HG02763 (cell line): ENCODE measurements at regions not wholly inside any gene's neighbourhood (a gene's known extent, or its start where the extent isn't known, plus 50 kb on each side); places are given as distances from the start of the nearest gene placed in this dataset.

Source experiments
- ATAC-seq: cut with Tn5 transposase; IDR thresholded peaks from one replicate; pipeline ENCODE4 v1.9.1; 2021; ENCODE audit warnings: mild to moderate bottlenecking, moderate library complexity; ENCODE audit not compliant: unreplicated experiment

DNA sequence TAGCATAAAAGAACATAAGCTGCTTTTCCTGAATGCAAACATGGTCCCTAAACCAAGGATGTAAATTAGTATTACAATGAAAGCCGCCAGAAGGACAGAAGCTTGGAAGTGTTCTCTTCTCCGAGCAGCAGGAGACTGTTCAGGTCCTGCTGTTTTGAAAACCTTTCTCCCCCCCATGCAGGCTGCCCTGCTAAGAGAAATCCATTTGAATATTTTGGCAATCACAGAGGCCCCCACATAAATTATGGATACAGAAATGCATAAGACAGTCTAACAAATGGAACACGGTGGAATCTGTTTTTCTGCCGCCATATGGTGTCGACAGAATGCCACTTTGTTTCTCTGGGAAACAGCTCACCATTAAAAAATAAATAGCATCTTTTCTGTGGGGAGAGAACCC is 600.4 kb upstream of the KLHL29 start:
- ATAC-seq = no peak

DNA sequence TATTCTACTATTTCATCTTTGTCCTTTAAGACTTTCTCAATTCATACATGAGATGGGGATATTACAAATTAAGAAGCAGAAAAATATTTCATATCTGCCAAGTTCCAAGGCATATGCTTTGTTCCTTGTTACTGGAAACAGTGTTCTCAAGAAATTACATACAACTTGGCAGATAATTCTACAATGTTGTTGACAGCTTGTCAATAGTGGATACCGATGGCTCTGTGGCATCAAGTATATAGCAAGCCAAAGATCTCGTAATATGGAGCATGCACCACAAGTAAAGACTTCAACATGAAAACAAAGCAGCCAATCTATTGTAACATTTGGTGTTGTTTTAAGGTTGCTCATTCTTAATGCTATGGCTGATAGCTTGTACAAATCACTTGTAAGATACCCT is 598.2 kb upstream of the KLHL29 start:
- no peak for ATAC-seq

DNA sequence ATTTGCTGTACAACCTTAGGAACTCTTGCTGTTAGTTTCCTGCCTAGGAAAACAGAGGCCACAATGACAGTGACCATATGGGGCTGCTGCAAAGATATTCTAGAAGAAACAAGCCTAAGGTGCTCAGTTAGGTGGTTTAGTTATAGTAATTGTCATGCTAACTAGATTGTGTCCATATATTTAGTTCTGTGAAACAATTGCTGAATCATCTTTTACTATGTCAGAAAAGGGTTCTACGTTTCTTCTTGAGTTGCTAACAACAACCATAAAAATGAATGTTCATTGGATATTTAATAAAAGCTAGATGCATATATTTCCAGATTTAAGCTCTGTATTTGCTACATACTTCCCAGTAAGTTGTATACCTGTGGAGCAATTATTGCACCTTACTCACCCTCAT is 597.2 kb upstream of the KLHL29 start:
- ATAC-seq = no peak

DNA sequence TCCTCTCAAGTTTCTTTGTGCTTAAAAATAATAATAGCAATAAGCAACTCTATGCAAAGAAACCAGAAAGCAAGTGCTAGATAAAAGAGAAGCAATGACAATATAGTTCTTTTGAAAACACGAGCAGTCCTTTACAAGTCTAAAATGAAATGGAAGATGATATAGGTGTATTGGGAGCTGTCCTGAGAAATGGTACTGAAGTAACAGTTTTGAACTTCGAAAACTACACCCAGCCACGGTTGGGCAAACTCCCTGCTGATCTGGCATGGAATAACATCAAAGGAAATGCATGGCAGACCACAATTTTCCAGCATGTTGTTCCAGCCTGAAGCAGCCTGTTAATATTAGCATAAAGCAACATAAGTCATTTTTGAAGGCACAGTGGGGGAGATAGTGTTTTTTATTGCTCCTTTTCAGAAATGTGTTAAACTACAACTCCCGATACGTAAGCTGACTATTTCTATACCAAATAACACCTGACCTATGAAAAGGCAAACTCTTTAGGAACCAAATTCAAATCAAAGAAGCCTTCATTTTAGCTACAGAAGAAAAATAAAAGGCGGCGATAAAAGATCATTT is 596.1 kb upstream of the KLHL29 start:
- ATAC-seq = no peak

DNA sequence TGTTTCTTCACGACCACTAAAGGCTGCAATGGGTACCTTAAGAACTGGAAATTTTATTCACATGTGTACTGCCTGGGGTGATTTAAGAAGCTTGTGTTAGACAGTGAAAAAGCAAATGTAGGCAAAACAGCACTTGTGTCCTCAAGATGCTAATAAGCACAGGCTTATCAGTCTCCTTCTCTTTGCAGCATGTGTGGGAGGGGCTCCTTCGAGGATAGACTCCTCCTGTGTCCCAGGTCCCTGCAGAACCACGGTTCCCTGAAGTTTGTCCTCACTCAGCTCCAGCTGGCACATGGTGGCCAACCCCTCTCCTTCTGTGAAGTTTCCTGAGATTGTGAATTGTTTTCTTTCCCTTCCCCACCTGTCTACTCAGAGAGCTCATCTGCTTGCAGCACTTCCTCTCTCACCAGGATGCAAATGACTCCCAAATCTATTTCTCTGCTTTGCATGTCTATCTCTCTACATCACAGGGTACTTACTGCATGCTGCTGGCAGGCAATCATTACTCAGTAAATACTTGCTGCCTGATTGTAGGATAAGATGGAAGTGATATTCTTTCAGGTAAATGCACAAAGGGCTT is 589.6 kb upstream of the KLHL29 start:
- no peak for ATAC-seq

DNA sequence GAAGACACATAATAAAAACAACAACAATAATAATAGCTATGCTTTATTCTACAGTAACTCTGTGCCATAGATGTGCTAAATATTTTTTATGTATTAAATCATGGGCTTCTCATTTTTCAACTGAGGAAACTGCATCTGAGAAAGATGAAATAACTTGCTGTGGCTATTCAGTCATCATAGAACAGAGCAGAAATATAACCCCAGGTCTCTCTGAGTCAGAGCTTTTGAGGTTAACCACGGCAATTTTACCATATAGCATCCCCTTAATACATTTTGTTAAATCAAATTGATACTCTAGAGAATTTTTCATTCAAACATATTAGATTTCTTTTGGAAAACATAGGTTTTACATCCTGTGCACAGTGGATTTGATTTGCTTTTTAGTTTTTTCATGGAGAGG is 586.6 kb upstream of the KLHL29 start:
- ATAC-seq = no peak

DNA sequence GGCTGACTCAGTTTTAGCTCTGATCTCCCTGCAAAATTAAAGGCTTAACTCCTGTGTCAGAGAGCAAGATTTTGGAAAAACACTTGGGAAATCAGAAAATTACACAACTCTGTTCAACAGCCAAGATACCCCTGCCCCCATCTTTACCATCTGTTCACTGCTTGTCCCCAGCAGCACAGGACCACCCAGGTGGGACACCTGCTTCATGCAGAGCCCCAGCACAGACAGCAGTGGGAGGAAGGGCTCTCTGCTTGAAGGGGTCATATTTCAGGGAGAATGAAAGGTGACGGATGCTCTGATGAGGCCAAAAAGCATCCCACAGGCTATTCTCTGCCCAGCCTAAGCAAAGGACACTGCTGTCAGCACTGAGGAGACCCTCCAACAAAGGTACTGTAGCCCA is 584.6 kb upstream of the KLHL29 start:
- ATAC-seq = no peak

DNA sequence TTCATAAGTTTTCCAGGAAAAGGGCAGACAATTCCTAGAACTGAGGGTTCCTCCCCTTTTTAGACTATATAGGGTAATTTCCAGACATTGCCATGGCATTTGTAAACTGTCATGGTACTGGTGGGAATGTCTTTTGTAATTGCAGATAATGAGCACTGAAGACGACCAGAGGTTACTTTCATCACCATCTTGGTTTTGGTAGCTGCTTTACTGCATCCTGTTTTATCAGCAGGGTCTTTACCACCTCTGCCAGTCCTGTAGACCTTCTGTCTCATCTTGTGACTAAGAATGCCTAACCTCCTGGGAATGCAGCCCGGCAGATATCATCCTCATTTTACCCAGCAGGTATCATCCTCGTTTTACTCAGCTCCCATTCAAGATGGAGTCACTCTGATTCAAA is 583.9 kb upstream of the KLHL29 start:
- ATAC-seq = no peak

DNA sequence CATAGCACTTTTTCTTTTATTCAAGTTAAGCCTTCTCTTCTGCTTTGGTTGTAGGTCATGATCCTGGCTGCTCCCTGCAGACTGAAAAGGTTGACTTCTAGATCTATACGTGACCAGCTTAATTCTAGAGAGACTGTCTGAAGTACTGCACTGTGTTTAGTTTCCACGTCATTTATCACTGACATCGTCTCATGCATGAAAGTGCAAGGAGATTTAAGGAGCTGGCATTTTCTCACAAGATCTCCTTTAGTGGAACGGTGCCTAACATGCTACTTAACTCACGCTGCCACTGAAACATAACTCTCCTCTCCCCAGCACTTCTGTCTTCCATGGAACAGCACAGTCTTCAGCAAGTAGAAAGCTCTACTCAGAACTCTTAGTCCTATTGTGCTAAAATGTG is 583.0 kb upstream of the KLHL29 start:
- no peak for ATAC-seq

DNA sequence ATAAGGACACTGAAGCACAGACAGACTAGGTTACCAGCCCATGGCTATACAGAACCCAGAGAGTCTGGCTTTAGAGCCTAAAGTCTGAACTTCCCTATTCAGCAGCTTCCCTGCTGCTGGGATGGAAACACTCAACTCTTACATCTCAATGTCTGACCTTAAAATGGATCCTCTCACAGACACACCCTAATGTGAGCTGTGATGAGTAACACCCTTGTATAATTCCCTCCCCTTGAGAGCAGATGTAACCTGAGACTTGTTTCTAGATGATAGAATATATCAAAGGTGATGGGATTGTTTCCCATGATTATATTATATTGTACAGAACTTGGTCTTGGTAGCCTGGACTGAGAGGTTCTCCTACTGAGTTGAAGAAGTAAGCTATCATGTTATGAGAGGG is 577.1 kb upstream of the KLHL29 start:
- no peak for ATAC-seq

DNA sequence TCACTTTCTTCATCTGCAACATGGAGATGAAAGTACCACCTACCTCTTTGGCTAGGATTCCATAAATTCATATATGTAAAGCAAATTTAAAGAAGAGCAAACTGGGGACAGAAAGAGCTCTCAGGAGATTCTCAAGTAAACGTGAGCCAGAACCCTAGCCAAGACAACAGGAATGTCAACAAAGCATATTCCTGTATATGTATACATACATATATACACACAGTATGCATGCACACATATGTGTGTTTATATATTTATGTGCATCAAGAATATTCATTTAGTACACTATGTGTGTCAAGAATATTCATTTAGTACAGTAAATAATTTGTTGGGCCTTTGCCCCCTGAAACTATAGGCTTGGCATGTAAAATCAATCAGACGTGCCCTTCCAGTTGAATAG is 574.4 kb upstream of the KLHL29 start:
- ATAC-seq = no peak

DNA sequence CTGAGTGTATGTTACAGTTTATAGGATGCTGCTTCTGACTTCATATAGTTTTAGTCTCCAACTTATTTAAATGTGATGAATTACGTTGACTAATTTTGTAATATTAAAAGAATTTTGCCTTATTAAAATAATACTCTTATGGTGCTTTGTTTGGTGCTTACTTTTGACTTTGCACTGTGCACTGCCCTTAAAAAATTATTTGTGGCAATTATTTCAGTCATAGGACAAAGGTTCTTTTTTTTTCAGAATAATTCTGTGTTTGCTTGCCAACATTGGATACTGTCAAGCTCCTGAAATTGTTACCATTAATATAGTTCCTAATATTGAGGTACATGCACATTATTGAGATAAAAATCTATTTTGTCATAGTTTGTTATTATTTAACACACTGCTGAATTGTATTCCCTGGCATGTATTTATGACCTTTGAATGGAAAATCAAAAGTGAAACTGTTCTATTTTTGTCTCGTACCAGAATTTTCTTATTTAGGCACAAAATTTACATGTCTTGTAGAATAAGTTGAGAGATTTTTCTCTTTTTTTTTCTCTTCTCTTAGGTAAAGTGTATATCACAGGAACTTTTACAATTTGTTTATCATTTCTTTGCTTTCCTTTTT is 572.8 kb upstream of the KLHL29 start:
- no peak for ATAC-seq

DNA sequence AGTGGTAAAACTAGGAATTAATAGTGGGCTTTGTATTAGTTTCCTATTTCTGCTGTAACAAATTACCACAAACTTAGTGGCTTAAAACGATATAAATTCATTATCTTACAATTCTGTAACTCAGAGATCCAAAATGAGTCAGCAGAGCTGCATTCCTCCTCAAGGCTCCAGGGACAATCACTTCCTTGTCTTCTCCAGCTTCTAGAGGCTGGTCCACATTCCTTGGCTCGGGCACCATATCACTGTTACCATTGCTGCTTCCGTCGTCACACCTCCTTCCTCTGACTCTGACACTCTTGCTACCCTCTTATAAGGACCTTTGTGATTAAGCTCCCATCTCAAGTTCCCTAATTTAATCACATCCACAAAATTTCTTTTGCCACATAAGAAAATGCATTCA is 567.8 kb upstream of the KLHL29 start:
- ATAC-seq = no peak

DNA sequence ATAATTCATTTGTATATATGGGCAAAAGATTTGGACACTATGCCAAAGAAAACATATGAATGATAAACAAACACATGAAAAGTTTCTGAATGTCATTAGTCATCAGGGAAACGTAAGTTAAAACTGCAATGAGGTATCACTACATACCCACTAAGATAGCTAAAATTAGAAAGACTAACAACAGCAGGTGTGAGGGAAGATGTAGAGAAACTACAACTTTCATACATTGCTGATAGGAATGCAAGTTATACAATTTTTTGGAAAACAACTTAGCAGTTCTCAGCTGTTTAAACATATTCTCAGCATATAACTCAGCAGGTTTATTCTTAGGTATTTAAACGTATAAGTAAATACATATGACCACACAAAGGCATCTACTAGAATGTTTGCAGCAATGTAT is 563.5 kb upstream of the KLHL29 start:
- no peak for ATAC-seq

DNA sequence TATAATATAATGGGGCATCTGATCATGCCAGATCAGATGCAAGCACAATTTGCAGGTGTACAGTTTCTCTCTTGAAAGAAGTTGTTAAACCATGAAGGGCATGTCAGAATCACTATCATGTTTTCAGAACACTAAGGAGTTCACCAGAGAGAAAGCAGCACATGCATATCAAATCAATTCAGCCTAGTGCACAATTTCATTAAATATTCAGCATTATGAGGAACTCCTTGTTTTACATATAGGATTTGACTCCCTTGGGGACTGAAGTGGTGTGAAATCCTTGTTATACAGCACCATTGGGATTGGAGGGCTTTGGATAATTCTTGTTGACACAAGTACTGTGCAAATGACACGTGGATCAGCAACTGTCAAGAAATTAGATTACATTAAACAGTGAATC is 562.1 kb upstream of the KLHL29 start:
- no peak for ATAC-seq

DNA sequence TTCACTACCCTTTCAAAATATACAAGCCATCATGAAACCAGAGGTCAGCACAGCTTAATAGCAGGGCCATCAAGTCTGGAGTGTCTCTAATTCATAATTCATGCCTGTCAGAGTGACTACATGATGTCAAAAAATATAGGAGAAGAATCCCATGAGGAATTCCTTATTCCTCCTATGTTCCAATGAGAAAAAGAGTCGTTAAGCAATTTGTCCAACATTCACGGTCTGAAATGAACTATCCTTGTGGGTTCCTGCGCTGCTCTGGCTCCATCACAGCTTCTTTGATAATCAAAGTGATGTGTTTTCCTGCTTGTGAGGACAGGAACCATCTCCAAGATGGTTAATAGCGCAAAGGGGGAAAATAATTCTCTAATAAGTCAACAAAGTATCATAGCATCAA is 560.4 kb upstream of the KLHL29 start:
- ATAC-seq = no peak

DNA sequence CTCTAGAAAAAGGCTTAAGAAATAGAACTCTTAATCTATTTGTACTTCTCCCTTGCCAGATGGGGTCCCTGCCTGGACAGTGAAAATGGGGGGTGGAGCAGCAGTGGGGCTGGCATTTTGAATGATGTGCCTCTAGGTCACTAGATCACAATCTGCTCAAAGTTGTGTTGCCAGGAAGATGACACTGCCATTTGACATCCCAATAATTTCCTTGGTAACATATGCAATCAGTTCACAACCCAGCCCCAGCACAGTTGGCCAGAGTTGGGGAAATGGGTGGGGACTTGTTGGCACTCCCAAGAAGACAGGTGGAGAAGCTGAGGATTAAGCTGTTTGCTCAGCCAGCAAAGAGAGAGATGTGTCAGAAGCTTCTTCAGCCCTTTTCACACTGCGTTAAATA is 558.3 kb upstream of the KLHL29 start:
- ATAC-seq = no peak

DNA sequence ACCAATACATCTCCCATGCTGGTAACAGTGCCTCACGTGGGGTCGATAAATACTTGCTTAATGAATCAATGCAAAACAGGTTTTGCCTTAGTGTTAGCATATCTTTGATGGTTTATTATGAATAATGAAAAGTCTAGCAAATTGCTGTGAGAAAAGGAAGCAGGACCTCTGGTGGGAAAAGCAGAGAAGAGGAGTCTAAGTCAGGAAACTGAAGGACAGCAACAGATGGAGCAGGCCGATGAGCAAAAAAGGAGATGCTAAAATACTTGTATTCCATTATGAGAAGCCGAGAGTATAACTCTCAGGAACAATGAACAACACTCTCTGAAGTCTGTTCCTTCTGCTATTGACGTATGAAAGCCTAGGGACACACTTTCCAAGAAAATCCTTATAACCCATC is 555.2 kb upstream of the KLHL29 start:
- ATAC-seq = no peak

DNA sequence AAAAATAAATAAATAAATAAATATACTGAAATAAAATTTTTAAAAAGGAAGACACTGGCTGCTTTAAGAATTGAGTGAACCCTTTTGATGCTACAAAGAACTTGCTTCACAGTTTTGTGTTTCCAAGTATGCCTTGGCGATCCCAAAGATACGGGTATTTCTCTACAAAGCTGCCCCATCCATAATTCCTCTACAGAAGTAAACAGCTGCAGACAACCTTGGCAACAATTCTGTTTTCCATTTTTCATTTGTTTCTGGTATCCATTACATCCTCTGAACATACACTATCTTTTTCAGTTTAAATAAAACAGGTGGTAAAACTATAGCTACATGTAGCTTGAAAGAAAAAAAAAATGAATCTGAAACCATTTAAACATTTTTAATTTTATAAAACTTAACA is 552.8 kb upstream of the KLHL29 start:
- ATAC-seq = no peak

DNA sequence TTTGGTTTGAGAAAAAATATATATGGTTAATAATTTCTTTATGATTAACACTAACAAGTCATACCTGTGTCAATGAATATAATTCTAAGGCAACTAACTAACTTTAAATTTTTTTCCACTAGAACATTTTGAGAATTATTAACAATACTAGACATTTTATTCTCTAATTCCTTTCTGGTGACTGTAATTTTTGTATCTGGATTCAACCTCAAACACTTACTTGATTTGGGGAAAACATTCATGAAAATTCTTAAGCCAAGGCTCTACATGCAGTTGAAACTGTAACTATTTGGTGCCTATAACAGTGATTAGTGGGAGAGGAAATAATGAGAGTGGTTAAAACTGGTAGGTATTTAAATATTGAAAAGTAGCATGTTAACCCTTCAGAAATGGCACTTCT is 546.5 kb upstream of the KLHL29 start:
- ATAC-seq = no peak

DNA sequence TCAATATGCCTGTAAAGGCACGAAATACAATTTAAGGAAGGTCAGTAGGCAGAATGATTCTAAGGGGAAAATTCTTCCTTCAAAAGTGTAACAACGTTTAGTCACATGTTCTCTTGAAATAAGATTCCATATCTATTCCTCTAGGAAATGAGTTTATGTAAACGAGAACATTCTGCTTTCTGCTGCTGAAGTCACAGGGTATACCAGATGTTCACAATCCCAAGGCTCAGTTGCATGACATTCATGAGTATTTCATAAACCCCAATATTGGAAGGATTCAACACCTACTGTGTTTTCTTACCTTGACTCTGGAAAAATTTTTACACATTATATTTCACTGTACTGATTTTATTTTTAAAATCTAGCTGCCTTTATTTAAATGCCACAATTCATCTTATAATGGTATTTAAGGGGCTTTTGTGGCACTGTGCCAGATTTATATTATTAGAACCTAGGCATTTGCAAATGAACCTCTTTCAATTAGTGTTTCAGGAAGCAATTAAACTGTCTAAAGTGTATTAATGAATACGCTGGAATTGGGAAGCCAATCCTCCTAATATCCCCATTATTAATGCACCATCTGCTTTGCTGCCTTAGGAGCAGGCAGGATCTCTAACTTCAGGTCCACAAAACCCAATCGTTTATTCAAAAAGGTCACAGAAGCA is 542.6 kb upstream of the KLHL29 start:
- no peak for ATAC-seq

DNA sequence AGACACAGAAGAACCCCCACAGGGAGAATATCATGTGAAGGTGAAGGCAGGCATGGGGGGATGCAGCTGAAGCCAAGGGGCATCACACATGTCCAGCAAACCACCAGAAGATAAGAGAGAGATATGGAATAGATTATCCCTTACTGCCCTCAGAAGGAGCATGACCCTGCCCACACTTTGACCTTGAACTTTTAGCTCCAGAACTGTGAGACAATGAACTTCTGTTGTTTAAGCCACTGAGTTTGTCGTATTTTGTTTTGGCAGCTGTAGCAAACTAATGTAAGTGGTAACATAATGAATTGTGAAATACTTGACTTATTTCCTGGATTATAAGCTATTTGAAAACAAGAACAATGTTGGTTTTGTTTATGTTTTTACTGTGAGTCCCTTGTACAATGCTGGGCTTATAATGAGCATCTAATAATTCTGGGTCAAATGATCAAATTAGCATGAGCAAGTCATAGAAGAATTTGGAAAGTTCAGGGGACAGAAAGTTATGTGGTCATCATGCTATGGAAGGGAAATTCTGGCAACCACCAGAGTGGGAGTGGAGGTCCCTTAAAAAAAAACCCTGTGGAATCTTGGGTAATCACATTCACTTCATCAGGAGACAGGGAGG is 541.0 kb upstream of the KLHL29 start:
- no peak for ATAC-seq
